Gastroesophageal sphincter (tissue), 3 donors: ENCODE measurements at regions not wholly inside any gene's neighbourhood (a gene's known extent, or its start where the extent isn't known, plus 50 kb on each side); places are given as distances from the start of the nearest gene placed in this dataset.

Source experiments
- CTCF ChIP-seq, 4 experiments: fragments of 200-600 bp in 2 of 4; fragments of 450-650 bp in 2 of 4; sonication (generic) in 1 of 4; IDR thresholded peaks; one replicate each; pipeline ENCODE4 v1.5.1; 2017 to 2019; ENCODE audit warnings: antibody characterized with exemption in 4 of 4, mild to moderate bottlenecking in 2 of 4, moderate library complexity in 2 of 4
- EP300 ChIP-seq: sonication (generic); formaldehyde crosslinking; IDR thresholded peaks from one replicate; pipeline ENCODE4 v1.6.1; 2017; ENCODE audit warnings: antibody characterized with exemption, mild to moderate bottlenecking
- POLR2A ChIP-seq, 2 donors: fragments of 450-650 bp; IDR thresholded peaks; one replicate each; pipeline ENCODE4 v1.6.1; 2017; ENCODE audit warnings: antibody characterized with exemption in 2 of 2, mild to moderate bottlenecking in 2 of 2, moderate library complexity in 1 of 2
- POLR2AphosphoS5 ChIP-seq: sonication (generic); formaldehyde crosslinking; IDR thresholded peaks from one replicate; pipeline ENCODE4 v1.6.1; 2017; ENCODE audit warnings: antibody characterized with exemption

GRCh38 chr14:29265852-29266251 lies 499.3 kb downstream of the FOXG1 start:
- TF ChIP-seq POLR2A (IDR thresholded peaks at IDR 0.05) (no peak), CTCF (IDR thresholded peaks at IDR 0.05) (no peak), POLR2AphosphoS5 (no peak), EP300 (no peak)
